Transverse colon (tissue), 3 donors: ENCODE measurements at regions not wholly inside any gene's neighbourhood (a gene's known extent, or its start where the extent isn't known, plus 50 kb on each side); places are given as distances from the start of the nearest gene placed in this dataset.

Experiments used
- CTCF ChIP-seq, 5 experiments: fragments of 200-600 bp in 3 of 5; fragments of 450-650 bp in 2 of 5; sonication (generic) in 3 of 5; IDR thresholded peaks; 1 replicate in 2 of 5; 2 replicates in 3 of 5; pipeline ENCODE4 v1.5.1; 2016 to 2017; ENCODE audit warnings: antibody characterized with exemption in 5 of 5, inconsistent platforms in 3 of 5, mild to moderate bottlenecking in 2 of 5, moderate library complexity in 1 of 5
- POLR2A ChIP-seq: fragments of 450-650 bp; IDR thresholded peaks from one replicate; pipeline ENCODE4 v1.6.1; 2016; ENCODE audit warnings: antibody characterized with exemption, mild to moderate bottlenecking, moderate library complexity

GRCh38 chr19:30757837-30758617, 385.8 kb downstream of the ZNF536 start:
- no peak for TF ChIP-seq CTCF (IDR thresholded peaks at IDR 0.05)
- TF ChIP-seq POLR2A, result no peak
